ENCODE measurements at regions not wholly inside any gene's neighbourhood (a gene's known extent, or its start where the extent isn't known, plus 50 kb on each side); places are given as distances from the start of the nearest gene placed in this dataset.

- H3K27me3 ChIP-seq (ENCODE audit: control insufficient read depth in 1 of 2, insufficient read depth in 2 of 2, low read length in 1 of 2), result no peaks in the 10 kb centered on the region
- DNase-seq (no peak), ATAC-seq (ENCODE audit: low FRiP score) (no peak)
- intact Hi-C loops (cut with DNase I), result no loop called here
- peaks cover 8% of the 10 kb centered on the region for H3K9me3 ChIP-seq (ENCODE audit: control insufficient read depth, low read length)
- no peaks in the 10 kb centered on the region for H3K4me1 ChIP-seq (ENCODE audit: control insufficient read depth in 1 of 2, insufficient read depth in 2 of 2, low read length in 2 of 2)
- no peak overlapping the region for H3K4me3 ChIP-seq (ENCODE audit: low read length in 2 of 2)
- H3K36me3 ChIP-seq (ENCODE audit: control insufficient read depth in 1 of 2, insufficient read depth in 2 of 2, low read length in 1 of 2), result no peaks in the 10 kb centered on the region
- 87 to 88% methylated on average over 5 of the region's 5 CpGs for WGBS, 2 donors
- H3K27ac ChIP-seq (ENCODE audit: low read depth in 1 of 2, low read length in 2 of 2), result no peak overlapping the region
Measured at GRCh38 chr12:114902665-114903064, 218.7 kb upstream of the TBX3 start.

DNA sequence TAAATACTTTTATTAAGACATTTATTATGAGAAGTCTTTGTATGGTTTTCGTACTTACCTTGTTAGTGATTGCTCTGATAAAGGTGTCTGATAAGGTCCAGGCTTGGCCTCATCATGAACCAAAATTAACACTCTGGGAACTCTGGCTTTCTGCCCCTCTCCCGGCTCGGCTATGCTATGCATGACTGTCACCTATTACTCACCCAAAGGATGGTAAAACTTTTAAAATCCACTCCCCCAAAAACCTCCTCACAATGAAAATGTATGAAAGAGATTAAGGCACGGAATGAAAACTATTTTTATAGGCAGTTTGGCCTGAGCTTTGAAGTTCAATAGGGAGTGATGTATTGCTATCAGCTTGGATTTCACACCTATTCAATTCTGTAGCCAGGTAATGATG, 217.3 kb upstream of the TBX3 start:
- 42 to 57% methylated on average over 4 of the region's 4 CpGs for WGBS, 2 donors
- Histone ChIP-seq H3K27me3 (ENCODE audit: control insufficient read depth in 1 of 2, insufficient read depth in 2 of 2, low read length in 1 of 2) (no peaks in the 10 kb centered on the region), H3K4me3 (ENCODE audit: low read length in 2 of 2) (no peak overlapping the region), H3K27ac (ENCODE audit: low read depth in 1 of 2, low read length in 2 of 2) (no peak overlapping the region), H3K4me1 (ENCODE audit: control insufficient read depth in 1 of 2, insufficient read depth in 2 of 2, low read length in 2 of 2) (no peaks in the 10 kb centered on the region), H3K36me3 (ENCODE audit: control insufficient read depth in 1 of 2, insufficient read depth in 2 of 2, low read length in 1 of 2) (no peaks in the 10 kb centered on the region), H3K9me3 (ENCODE audit: control insufficient read depth, low read length) (peaks cover 8% of the 10 kb centered on the region)
- intact Hi-C loops (cut with DNase I), result no loop called here
- ATAC-seq (ENCODE audit: low FRiP score) (no peak), DNase-seq (no peak)

DNA sequence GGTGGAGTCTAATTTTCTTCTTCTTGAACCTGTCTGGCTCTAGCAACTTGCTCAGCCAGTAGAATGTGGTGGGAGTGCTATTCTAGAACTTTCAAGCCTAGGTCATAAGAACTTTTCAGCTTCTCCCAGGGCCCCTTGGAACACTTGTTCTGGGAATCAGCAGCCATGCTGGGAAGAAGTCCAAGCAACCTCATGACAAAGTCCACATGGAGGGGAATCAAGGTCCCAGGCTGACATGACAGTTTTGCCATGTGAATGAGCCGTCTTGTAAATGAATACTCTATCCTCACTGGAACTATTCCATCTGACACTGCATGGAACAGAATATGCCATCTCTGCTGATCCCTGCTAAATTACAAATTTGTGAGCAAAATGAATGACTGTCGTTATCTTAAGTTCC, 214.2 kb upstream of the TBX3 start:
- WGBS, 2 donors, result 65 to 80% methylated on average over 2 of the region's 2 CpGs
- Histone ChIP-seq H3K9me3 (ENCODE audit: control insufficient read depth, low read length) (no peaks in the 10 kb centered on the region), H3K36me3 (ENCODE audit: control insufficient read depth in 1 of 2, insufficient read depth in 2 of 2, low read length in 1 of 2) (no peaks in the 10 kb centered on the region), H3K27me3 (ENCODE audit: control insufficient read depth in 1 of 2, insufficient read depth in 2 of 2, low read length in 1 of 2) (no peaks in the 10 kb centered on the region), H3K4me1 (ENCODE audit: control insufficient read depth in 1 of 2, insufficient read depth in 2 of 2, low read length in 2 of 2) (no peaks in the 10 kb centered on the region), H3K27ac (ENCODE audit: low read depth in 1 of 2, low read length in 2 of 2) (no peak overlapping the region), H3K4me3 (ENCODE audit: low read length in 2 of 2) (no peak overlapping the region)
- no peak for ATAC-seq (ENCODE audit: low FRiP score)
- intact Hi-C loops (cut with DNase I), result no loop called here
- no peak for DNase-seq

DNA sequence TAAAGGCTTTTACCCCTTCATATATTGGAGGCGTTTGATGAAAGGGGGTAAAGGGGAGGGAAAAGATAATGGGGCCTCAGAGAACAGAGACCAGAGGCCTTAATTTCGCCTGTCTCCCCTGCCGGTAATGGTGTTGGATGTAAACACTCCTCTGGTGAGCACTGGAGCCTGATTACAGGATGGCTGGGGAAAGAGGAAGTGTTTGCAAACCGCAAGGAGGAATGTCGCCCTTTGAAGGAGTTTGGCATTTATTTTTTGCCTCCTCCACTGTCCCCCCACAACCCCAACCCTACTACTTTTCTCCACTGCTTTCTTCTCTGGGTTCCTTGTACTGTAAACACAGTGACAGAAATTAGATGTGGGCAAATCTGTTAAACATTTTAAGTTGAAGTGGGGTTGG, 211.9 kb upstream of the TBX3 start:
- WGBS, 2 donors, result 64 to 67% methylated on average over 5 of the region's 5 CpGs
- DNase-seq (no peak), ATAC-seq (ENCODE audit: low FRiP score) (no peak)
- no peaks in the 10 kb centered on the region for H3K27me3 ChIP-seq (ENCODE audit: control insufficient read depth in 1 of 2, insufficient read depth in 2 of 2, low read length in 1 of 2)
- no peaks in the 10 kb centered on the region for H3K36me3 ChIP-seq (ENCODE audit: control insufficient read depth in 1 of 2, insufficient read depth in 2 of 2, low read length in 1 of 2)
- intact Hi-C loops (cut with DNase I), result no loop called here
- H3K4me1 ChIP-seq (ENCODE audit: control insufficient read depth in 1 of 2, insufficient read depth in 2 of 2, low read length in 2 of 2), result no peaks in the 10 kb centered on the region
- H3K27ac ChIP-seq (ENCODE audit: low read depth in 1 of 2, low read length in 2 of 2), result no peak overlapping the region
- no peaks in the 10 kb centered on the region for H3K9me3 ChIP-seq (ENCODE audit: control insufficient read depth, low read length)
- H3K4me3 ChIP-seq (ENCODE audit: low read length in 2 of 2), result no peak overlapping the region

- H3K9me3 ChIP-seq (ENCODE audit: control insufficient read depth, low read length), result no peaks in the 10 kb centered on the region
- ATAC-seq (ENCODE audit: low FRiP score) (no peak), DNase-seq (no peak)
- WGBS, 2 donors, result 96 to 99% methylated on average over 4 of the region's 4 CpGs
- H3K4me1 ChIP-seq (ENCODE audit: control insufficient read depth in 1 of 2, insufficient read depth in 2 of 2, low read length in 2 of 2), result no peaks in the 10 kb centered on the region
- no peak overlapping the region for H3K4me3 ChIP-seq (ENCODE audit: low read length in 2 of 2)
- H3K36me3 ChIP-seq (ENCODE audit: control insufficient read depth in 1 of 2, insufficient read depth in 2 of 2, low read length in 1 of 2), result no peaks in the 10 kb centered on the region
- no peak overlapping the region for H3K27ac ChIP-seq (ENCODE audit: low read depth in 1 of 2, low read length in 2 of 2)
- intact Hi-C loops (cut with DNase I), result no loop called here
- no peaks in the 10 kb centered on the region for H3K27me3 ChIP-seq (ENCODE audit: control insufficient read depth in 1 of 2, insufficient read depth in 2 of 2, low read length in 1 of 2)
Measured at GRCh38 chr12:114895081-114895480, 211.1 kb upstream of the TBX3 start.

GRCh38 chr12:114894076-114894475, 210.1 kb upstream of the TBX3 start:
- intact Hi-C loops (cut with DNase I), result no loop called here
- 80 to 85% methylated on average over 3 of the region's 3 CpGs for WGBS, 2 donors
- Histone ChIP-seq H3K27me3 (ENCODE audit: control insufficient read depth in 1 of 2, insufficient read depth in 2 of 2, low read length in 1 of 2) (no peaks in the 10 kb centered on the region), H3K4me3 (ENCODE audit: low read length in 2 of 2) (no peak overlapping the region), H3K4me1 (ENCODE audit: control insufficient read depth in 1 of 2, insufficient read depth in 2 of 2, low read length in 2 of 2) (no peaks in the 10 kb centered on the region), H3K27ac (ENCODE audit: low read depth in 1 of 2, low read length in 2 of 2) (no peak overlapping the region), H3K36me3 (ENCODE audit: control insufficient read depth in 1 of 2, insufficient read depth in 2 of 2, low read length in 1 of 2) (no peaks in the 10 kb centered on the region), H3K9me3 (ENCODE audit: control insufficient read depth, low read length) (no peaks in the 10 kb centered on the region)
- no peak for DNase-seq
- ATAC-seq (ENCODE audit: low FRiP score), result no peak

DNA sequence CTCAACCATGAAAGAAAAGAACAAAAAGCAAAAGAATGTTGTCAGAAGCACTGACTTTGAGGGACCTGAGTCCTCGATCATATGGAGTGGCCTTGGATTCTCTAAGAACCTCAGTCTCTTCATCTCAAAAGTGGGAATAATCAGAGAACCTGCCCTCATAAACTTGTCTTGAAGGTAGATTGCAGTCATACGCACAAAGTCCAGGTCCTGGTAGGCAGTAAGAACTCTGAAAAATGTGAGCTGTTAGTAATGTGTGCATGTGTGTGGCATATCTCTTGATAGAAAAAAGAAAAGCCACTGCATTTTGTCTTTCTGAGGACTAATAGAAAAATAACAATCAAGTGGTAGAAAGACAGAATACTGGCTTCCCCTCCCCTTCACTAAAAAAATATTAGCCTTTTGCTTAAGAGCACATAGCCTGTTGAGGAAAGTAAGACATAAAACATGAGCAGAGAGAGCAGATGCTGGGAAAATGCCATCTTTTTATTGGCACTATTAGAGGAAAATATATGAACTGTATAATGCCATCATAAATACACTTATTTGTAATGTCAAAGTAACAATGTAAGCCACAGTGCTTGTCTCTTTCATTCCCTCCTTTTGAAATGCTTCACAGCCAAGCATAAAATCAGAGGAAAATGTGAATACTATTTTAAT, 205.1 kb upstream of the TBX3 start:
- WGBS, 2 donors, result 69 to 77% methylated on average over 2 of the region's 2 CpGs
- no peak overlapping the region for H3K4me3 ChIP-seq (ENCODE audit: low read length in 2 of 2)

GRCh38 chr12:114888448-114888847, 204.5 kb upstream of the TBX3 start:
- no peaks in the 10 kb centered on the region for H3K27me3 ChIP-seq (ENCODE audit: control insufficient read depth in 1 of 2, insufficient read depth in 2 of 2, low read length in 1 of 2)
- intact Hi-C loops (cut with DNase I), result no loop called here
- DNase-seq (no peak), ATAC-seq (ENCODE audit: low FRiP score) (no peak)
- H3K36me3 ChIP-seq (ENCODE audit: control insufficient read depth in 1 of 2, insufficient read depth in 2 of 2, low read length in 1 of 2), result no peaks in the 10 kb centered on the region
- 5 to 11% methylated on average over 1 of the region's 1 CpG for WGBS, 2 donors
- H3K9me3 ChIP-seq (ENCODE audit: control insufficient read depth, low read length), result no peaks in the 10 kb centered on the region
- H3K27ac ChIP-seq (ENCODE audit: low read depth in 1 of 2, low read length in 2 of 2), result no peak overlapping the region
- H3K4me3 ChIP-seq (ENCODE audit: low read length in 2 of 2), result no peak overlapping the region
- H3K4me1 ChIP-seq (ENCODE audit: control insufficient read depth in 1 of 2, insufficient read depth in 2 of 2, low read length in 2 of 2), result no peaks in the 10 kb centered on the region

More for the DNA sequence above, 205.1 kb upstream of the TBX3 start:
- DNase-seq, result no peak
- Histone ChIP-seq H3K4me1 (ENCODE audit: control insufficient read depth in 1 of 2, insufficient read depth in 2 of 2, low read length in 2 of 2) (no peaks in the 10 kb centered on the region), H3K9me3 (ENCODE audit: control insufficient read depth, low read length) (no peaks in the 10 kb centered on the region), H3K36me3 (ENCODE audit: control insufficient read depth in 1 of 2, insufficient read depth in 2 of 2, low read length in 1 of 2) (no peaks in the 10 kb centered on the region), H3K27ac (ENCODE audit: low read depth in 1 of 2, low read length in 2 of 2) (no peak overlapping the region), H3K27me3 (ENCODE audit: control insufficient read depth in 1 of 2, insufficient read depth in 2 of 2, low read length in 1 of 2) (no peaks in the 10 kb centered on the region)
- intact Hi-C loops (cut with DNase I), result no loop called here
- no peak for ATAC-seq (ENCODE audit: low FRiP score)

DNA sequence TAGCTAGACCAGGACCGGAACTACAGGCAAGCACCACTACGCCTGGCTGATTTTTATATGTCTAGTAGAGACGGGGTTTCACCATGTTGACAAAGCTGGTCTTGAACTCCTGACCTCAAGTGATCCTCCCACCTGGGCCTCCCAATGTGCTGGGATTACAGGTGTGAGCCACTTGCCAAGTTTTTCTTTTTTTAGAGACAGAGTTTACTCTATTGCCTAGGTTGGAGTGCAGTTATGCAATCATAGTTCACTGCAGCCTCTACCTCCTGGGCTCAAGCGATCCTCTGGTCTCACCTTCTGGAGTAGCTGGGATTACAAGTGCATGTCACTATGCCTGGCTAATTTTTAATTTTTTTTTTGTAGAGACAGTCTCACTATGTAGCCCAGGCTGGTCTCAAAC, 201.5 kb upstream of the TBX3 start:
- intact Hi-C loops (cut with DNase I), result no loop called here
- H3K9me3 ChIP-seq (ENCODE audit: control insufficient read depth, low read length), result no peaks in the 10 kb centered on the region
- H3K36me3 ChIP-seq (ENCODE audit: control insufficient read depth in 1 of 2, insufficient read depth in 2 of 2, low read length in 1 of 2), result no peaks in the 10 kb centered on the region
- no peak for ATAC-seq (ENCODE audit: low FRiP score)
- H3K27me3 ChIP-seq (ENCODE audit: control insufficient read depth in 1 of 2, insufficient read depth in 2 of 2, low read length in 1 of 2), result no peaks in the 10 kb centered on the region
- no peaks in the 10 kb centered on the region for H3K4me1 ChIP-seq (ENCODE audit: control insufficient read depth in 1 of 2, insufficient read depth in 2 of 2, low read length in 2 of 2)
- no peak overlapping the region for H3K4me3 ChIP-seq (ENCODE audit: low read length in 2 of 2)
- 91 to 96% methylated on average over 4 of the region's 4 CpGs for WGBS, 2 donors
- H3K27ac ChIP-seq (ENCODE audit: low read depth in 1 of 2, low read length in 2 of 2), result no peak overlapping the region
- no peak for DNase-seq

All from aorta (tissue), 5 donors.